K562 (cell line): ENCODE measurements at regions not wholly inside any gene's neighbourhood (a gene's known extent, or its start where the extent isn't known, plus 50 kb on each side); places are given as distances from the start of the nearest gene placed in this dataset.

ENCODE experiments used
- ATAC-seq: fragments of 200-7000 bp; cut with Tn5 transposase; 3 replicates; pipeline ENCODE4 v1.9.1; 2020; ENCODE audit warnings: moderate library complexity
- BruUV-seq: library from RNA; stranded (reverse); fragments of 400-500 nt; replicated peaks from 2 replicates; lab custom pipeline; 2021; lab: Mats Ljungman, UMichigan
- CTCF ChIA-PET: fragments of 300-600 bp; formaldehyde crosslinking; extraction: SDS; loops from one replicate; lab custom pipeline; 2021; ENCODE audit warnings: low intra/inter-chr PET ratio; lab: Yijun Ruan, JAX
- POLR2A ChIA-PET: fragments of 300-600, 350-650 bp; sonication (Branson Sonifier 250); formaldehyde crosslinking; extraction: SDS; loops from one replicate; lab custom pipeline; 2021; ENCODE audit warnings: antibody characterized with exemption, inconsistent platforms; lab: Yijun Ruan, JAX
- DNase-seq, 4 experiments: peaks; one replicate each; pipeline versions ENCODE4 v3.0.0 to v3.0.0-alpha.2; 2011 to 2018; ENCODE audit warnings: low spot score in 3 of 4, mixed read lengths in 3 of 4; ENCODE audit errors: extremely low read depth in 1 of 4
- FAIRE-seq: peaks from 2 replicates; lab custom pipeline; 2011; peaks lifted over from hg19 to GRCh38; lab: Jason Lieb, UNC
- H2AFZ ChIP-seq: 2 replicates; pipeline ENCODE4 v1.6.0; 2011; ENCODE audit warnings: low read depth, low read length, control low read depth, inconsistent platforms
- H3K27ac ChIP-seq: fragments of 200-600 bp; 3 replicates; pipeline ENCODE4 v1.8.0; 2011; ENCODE audit warnings: low read depth, mild to moderate bottlenecking, control low read depth, inconsistent platforms, low read length, moderate library complexity, mixed read lengths; ENCODE audit errors: extremely low read depth
- H3K27me3 ChIP-seq, 2 experiments: fragments of 300-600 bp in 1 of 2; 2 replicates in 1 of 2; 3 replicates in 1 of 2; pipeline versions ENCODE4 v1.6.0 to v1.8.0; 2011; ENCODE audit warnings: inconsistent platforms in 2 of 2, low read length in 2 of 2, mild to moderate bottlenecking in 1 of 2, mixed read lengths in 1 of 2, moderate library complexity in 1 of 2; ENCODE audit not compliant: control insufficient read depth in 2 of 2, insufficient read depth in 2 of 2
- H3K36me3 ChIP-seq: fragments of 300-600 bp; 3 replicates; pipeline ENCODE4 v1.8.0; 2011; ENCODE audit warnings: mild to moderate bottlenecking, low read length, inconsistent platforms; ENCODE audit not compliant: control insufficient read depth, insufficient read depth
- H3K4me1 ChIP-seq, 2 experiments: fragments of 200-600 bp in 1 of 2; replicated peaks in 1 of 2; 2 replicates in 1 of 2; 3 replicates in 1 of 2; pipeline versions ENCODE4 v1.5.1 to v1.8.0; 2011; ENCODE audit warnings: inconsistent platforms in 2 of 2, low read length in 2 of 2, mild to moderate bottlenecking in 1 of 2, mixed read lengths in 1 of 2, moderate library complexity in 1 of 2; ENCODE audit not compliant: control insufficient read depth in 2 of 2, insufficient read depth in 2 of 2
- H3K4me2 ChIP-seq: 2 replicates; pipeline ENCODE4 v1.6.1; 2011; ENCODE audit warnings: low read length, control low read depth, inconsistent platforms, mixed read lengths; ENCODE audit not compliant: insufficient read depth
- H3K4me3 ChIP-seq: fragments of 200-600 bp; sonication (generic), shearing (Covaris generic); 2 replicates; pipeline ENCODE4 v1.5.1; 2016; ENCODE audit warnings: control low read depth, inconsistent platforms
- H3K79me2 ChIP-seq: fragments of 200-600 bp; 3 replicates; pipeline ENCODE4 v1.8.0; 2011; ENCODE audit warnings: low read length, inconsistent platforms; ENCODE audit not compliant: control insufficient read depth, insufficient read depth
- H3K9ac ChIP-seq, 2 experiments: 2 replicates each; pipeline versions ENCODE4 v1.6.0 to v1.6.1; 2011; ENCODE audit warnings: low read depth in 2 of 2, low read length in 2 of 2, control low read depth in 1 of 2, inconsistent platforms in 1 of 2, mild to moderate bottlenecking in 1 of 2, mixed read lengths in 1 of 2; ENCODE audit not compliant: insufficient read depth in 1 of 2
- H3K9me1 ChIP-seq: one replicate; pipeline ENCODE4 v1.6.0; 2011; ENCODE audit warnings: inconsistent platforms, mild to moderate bottlenecking, low read length, moderate library complexity; ENCODE audit not compliant: control insufficient read depth, insufficient read depth
- H3K9me3 ChIP-seq: replicated peaks from 2 replicates; pipeline ENCODE4 v1.5.1; 2011; ENCODE audit warnings: low read depth, low read length, inconsistent platforms; ENCODE audit not compliant: control insufficient read depth, insufficient read depth
- H4K20me1 ChIP-seq: replicated peaks from 2 replicates; pipeline ENCODE4 v1.6.1; 2011; ENCODE audit warnings: low read length, inconsistent platforms, mixed read lengths; ENCODE audit not compliant: control insufficient read depth, insufficient read depth
- ADNP ChIP-seq: fragments of 200-800 bp; sonication (Bioruptor generic); IDR thresholded peaks from 2 replicates; pipeline ENCODE4 v1.6.1; 2016; ENCODE audit warnings: missing genetic modification characterization, missing compliant biosample characterization
- ETV5 ChIP-seq: sonication (generic); formaldehyde crosslinking; IDR thresholded peaks from 2 replicates; pipeline ENCODE4 v1.4.0; 2020; ENCODE audit warnings: low read depth, mild to moderate bottlenecking, missing genetic modification reagents
- KDM2B ChIP-seq: fragments of 250-450 bp; sonication (Bioruptor Pico); IDR thresholded peaks from 2 replicates; pipeline ENCODE4 v1.8.0; 2021; ENCODE audit warnings: mild to moderate bottlenecking, moderate library complexity
- MTA1 ChIP-seq: fragments of 450-650 bp; IDR thresholded peaks from 2 replicates; pipeline ENCODE4 v1.6.1; 2017; ENCODE audit warnings: borderline replicate concordance
- POLR2AphosphoS5 ChIP-seq: IDR thresholded peaks from 2 replicates; pipeline ENCODE4 v1.6.1; 2011; ENCODE audit warnings: mild to moderate bottlenecking, low read depth, low read length, moderate library complexity; ENCODE audit not compliant: control insufficient read depth, insufficient read depth
- PTRF ChIP-seq: fragments of 450-650 bp; IDR thresholded peaks from 2 replicates; pipeline ENCODE4 v1.6.1; 2016; ENCODE audit warnings: mild to moderate bottlenecking, missing genetic modification characterization, missing compliant biosample characterization
- RUNX1 ChIP-seq: sonication (generic); IDR thresholded peaks from 2 replicates; pipeline ENCODE4 v1.6.1; 2016; ENCODE audit warnings: antibody characterized with exemption, low read depth
- SMARCA5 ChIP-seq: fragments of 450-650 bp; IDR thresholded peaks from 2 replicates; pipeline ENCODE4 v1.6.1; 2016
- SP1 ChIP-seq: sonication (generic); formaldehyde crosslinking; IDR thresholded peaks from 2 replicates; pipeline ENCODE4 v1.8.1; 2022; ENCODE audit warnings: mild to moderate bottlenecking, missing genetic modification reagents
- ZBTB1 ChIP-seq: sonication (generic); formaldehyde crosslinking; IDR thresholded peaks from 2 replicates; pipeline ENCODE4 v1.8.1; 2023; ENCODE audit warnings: missing genetic modification reagents, low read depth, mild to moderate bottlenecking, borderline replicate concordance
- ZNF12 ChIP-seq: sonication (generic); formaldehyde crosslinking; IDR thresholded peaks from 2 replicates; pipeline ENCODE4 v1.4.0; 2020; ENCODE audit warnings: mild to moderate bottlenecking, missing genetic modification reagents
- ZNF263 ChIP-seq: sonication (generic); formaldehyde crosslinking; IDR thresholded peaks from 2 replicates; pipeline ENCODE4 v1.8.0; 2022; ENCODE audit warnings: mild to moderate bottlenecking, missing genetic modification reagents, borderline replicate concordance
- ZNF436 ChIP-seq: fragments of 250-450, 450-650 bp; sonication (Bioruptor Pico); formaldehyde crosslinking; IDR thresholded peaks from 2 replicates; pipeline ENCODE4 v1.7.0; 2020; ENCODE audit warnings: mild to moderate bottlenecking
- ZNF696 ChIP-seq: fragments of 250-450 bp; sonication (Bioruptor Pico); conservative IDR thresholded peaks from 2 replicates; pipeline ENCODE4 v1.4.0; 2020; ENCODE audit warnings: mild to moderate bottlenecking, moderate library complexity
- ZNF79 ChIP-seq: fragments of 250-450 bp; sonication (Bioruptor Pico); IDR thresholded peaks from 2 replicates; pipeline ENCODE4 v1.4.0; 2020; ENCODE audit warnings: low read depth, mild to moderate bottlenecking, moderate library complexity
- WGBS: fragments of 100-300 bp; shearing (Covaris generic); methylation state at CpG from one replicate; pipeline ENCODE4 v1.1.6; 2016; ENCODE audit warnings: low coverage, mixed read lengths; ENCODE audit not compliant: insufficient coverage; ENCODE audit errors: missing lambda C conversion rate; 5-methylcytosine and 5-hydroxymethylcytosine counted together
- in situ Hi-C: fragments of 300-500 bp; cut with MboI; formaldehyde crosslinking; loops from 4 replicates; pipeline ENCODE4 v1.15.0; 2018; ENCODE audit warnings: inconsistent platforms, mixed read lengths
- intact Hi-C: fragments of 100-400 bp; cut with micrococcal nuclease; formaldehyde crosslinking; loops from 2 replicates; pipeline ENCODE4 v1.14.2; 2022
- TF ChIP-seq, protein P1 (sequence below): fragments of 450-650 bp; IDR thresholded peaks from 2 replicates; pipeline ENCODE4 v1.6.1; 2016; ENCODE audit warnings: low read depth
- TF ChIP-seq, protein P2 (sequence below): fragments of 250-450 bp; sonication (Bioruptor Pico); IDR thresholded peaks from 2 replicates; pipeline ENCODE4 v1.8.0; 2021; ENCODE audit warnings: moderate library complexity, mild to moderate bottlenecking, inconsistent platforms

DNA sequence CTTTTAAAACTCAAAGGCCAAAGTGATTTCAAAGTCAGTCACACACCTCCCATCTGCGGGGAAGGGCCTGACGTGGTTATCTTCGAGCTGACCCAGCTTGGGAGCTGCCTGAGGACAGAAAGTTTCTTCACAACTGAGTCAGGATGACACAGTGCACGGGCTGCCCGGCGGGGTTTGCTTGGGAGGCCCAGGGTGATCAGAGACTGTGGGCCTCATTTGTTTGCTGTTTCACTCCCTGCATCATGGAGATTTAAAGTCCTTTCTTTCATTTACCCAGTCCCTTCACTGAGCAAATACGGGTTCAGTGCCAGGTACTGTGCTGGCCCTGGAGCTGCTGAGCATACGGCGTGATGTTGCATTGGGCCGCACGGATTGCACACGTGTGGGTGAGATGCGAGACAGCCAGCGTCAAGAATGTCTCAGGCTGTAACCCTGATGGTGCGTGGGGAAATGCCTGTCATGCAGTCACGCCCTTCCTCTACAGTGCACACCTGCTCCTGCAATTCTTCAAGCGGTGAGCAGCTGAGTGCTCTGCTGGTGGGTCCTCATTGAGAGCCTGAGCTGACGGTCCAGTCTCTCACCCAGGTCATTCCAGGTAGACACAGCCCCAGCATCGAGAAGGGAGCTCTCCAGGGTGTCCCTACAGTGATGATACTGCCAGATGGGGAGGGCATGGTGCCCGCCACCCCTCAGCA, 82.7 kb upstream of the PMEPA1 start:
- H3K9me3 ChIP-seq = no peaks in the 10 kb centered on the region
- no peak overlapping the region for H2AFZ ChIP-seq
- no peak overlapping the region for H3K27ac ChIP-seq
- ChIA-PET POLR2A (no interaction called here), CTCF (no interaction called here)
- ATAC-seq = no peak
- WGBS = 3% methylated on average over 20 of the region's 20 CpGs
- intact Hi-C loops = no loop called here
- no peaks in the 10 kb centered on the region for H3K36me3 ChIP-seq
- no peaks in the 10 kb centered on the region for H3K4me1 ChIP-seq
- BruUV-seq = no TSS peak
- no peaks in the 10 kb centered on the region for H3K9me1 ChIP-seq
- no peaks in the 10 kb centered on the region for H3K79me2 ChIP-seq
- no peaks in the 10 kb centered on the region; the same call in 1 of the 2 replicates for H4K20me1 ChIP-seq
- no peak overlapping the region for H3K9ac ChIP-seq
- no peak for DNase-seq
- no peak overlapping the region for H3K4me2 ChIP-seq
- peaks cover 5 to 40% of the 10 kb centered on the region in 2 experiments; a peak in 3 of 5 replicates for H3K27me3 ChIP-seq
- no peak for FAIRE-seq
- in situ Hi-C loops = no loop called here
- H3K4me3 ChIP-seq = no peak overlapping the region
- TF ChIP-seq SP1 (CRISPR knock-in tag) (no peak), ZNF12 (CRISPR knock-in tag) (no peak), KDM2B (CRISPR knock-in tag) (no peak), ADNP (no peak), ZNF263 (CRISPR knock-in tag) (no peak), MTA1 (no peak), PTRF (no peak), ZNF696 (CRISPR knock-in tag) (no peak), ZNF436 (no peak), ZNF79 (CRISPR knock-in tag) (no peak), ETV5 (CRISPR knock-in tag) (no peak), SMARCA5 (no peak), ZBTB1 (CRISPR knock-in tag) (no peak), POLR2AphosphoS5 (no peak), RUNX1 (no peak)
- TF ChIP-seq, protein P1, sequence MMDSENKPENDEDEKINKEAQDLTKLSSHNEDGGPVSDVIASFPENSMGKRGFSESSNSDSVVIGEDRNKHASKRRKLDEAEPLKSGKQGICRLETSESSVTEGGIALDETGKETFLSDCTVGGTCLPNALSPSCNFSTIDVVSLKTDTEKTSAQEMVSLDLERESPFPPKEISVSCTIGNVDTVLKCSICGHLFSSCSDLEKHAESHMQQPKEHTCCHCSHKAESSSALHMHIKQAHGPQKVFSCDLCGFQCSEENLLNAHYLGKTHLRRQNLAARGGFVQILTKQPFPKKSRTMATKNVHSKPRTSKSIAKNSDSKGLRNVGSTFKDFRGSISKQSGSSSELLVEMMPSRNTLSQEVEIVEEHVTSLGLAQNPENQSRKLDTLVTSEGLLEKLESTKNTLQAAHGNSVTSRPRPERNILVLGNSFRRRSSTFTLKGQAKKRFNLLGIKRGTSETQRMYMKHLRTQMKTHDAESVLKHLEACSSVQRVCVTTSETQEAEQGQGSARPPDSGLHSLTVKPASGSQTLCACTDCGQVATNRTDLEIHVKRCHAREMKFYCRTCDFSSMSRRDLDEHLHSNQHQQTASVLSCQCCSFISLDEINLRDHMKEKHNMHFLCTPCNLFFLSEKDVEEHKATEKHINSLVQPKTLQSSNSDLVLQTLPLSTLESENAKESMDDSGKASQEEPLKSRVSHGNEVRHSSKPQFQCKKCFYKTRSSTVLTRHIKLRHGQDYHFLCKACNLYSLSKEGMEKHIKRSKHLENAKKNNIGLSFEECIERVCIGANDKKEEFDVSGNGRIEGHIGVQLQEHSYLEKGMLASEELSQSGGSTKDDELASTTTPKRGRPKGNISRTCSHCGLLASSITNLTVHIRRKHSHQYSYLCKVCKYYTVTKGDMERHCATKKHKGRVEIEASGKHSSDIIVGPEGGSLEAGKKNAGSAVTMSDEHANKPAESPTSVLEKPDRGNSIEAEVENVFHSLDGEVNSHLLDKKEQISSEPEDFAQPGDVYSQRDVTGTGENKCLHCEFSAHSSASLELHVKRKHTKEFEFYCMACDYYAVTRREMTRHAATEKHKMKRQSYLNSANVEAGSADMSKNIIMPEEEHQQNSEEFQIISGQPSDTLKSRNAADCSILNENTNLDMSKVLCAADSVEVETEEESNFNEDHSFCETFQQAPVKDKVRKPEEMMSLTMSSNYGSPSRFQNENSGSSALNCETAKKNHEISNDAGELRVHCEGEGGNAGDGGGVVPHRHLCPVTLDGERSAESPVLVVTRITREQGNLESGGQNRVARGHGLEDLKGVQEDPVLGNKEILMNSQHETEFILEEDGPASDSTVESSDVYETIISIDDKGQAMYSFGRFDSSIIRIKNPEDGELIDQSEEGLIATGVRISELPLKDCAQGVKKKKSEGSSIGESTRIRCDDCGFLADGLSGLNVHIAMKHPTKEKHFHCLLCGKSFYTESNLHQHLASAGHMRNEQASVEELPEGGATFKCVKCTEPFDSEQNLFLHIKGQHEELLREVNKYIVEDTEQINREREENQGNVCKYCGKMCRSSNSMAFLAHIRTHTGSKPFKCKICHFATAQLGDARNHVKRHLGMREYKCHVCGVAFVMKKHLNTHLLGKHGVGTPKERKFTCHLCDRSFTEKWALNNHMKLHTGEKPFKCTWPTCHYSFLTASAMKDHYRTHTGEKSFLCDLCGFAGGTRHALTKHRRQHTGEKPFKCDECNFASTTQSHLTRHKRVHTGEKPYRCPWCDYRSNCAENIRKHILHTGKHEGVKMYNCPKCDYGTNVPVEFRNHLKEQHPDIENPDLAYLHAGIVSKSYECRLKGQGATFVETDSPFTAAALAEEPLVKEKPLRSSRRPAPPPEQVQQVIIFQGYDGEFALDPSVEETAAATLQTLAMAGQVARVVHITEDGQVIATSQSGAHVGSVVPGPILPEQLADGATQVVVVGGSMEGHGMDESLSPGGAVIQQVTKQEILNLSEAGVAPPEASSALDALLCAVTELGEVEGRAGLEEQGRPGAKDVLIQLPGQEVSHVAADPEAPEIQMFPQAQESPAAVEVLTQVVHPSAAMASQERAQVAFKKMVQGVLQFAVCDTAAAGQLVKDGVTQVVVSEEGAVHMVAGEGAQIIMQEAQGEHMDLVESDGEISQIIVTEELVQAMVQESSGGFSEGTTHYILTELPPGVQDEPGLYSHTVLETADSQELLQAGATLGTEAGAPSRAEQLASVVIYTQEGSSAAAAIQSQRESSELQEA = no peak
- TF ChIP-seq, protein P2, sequence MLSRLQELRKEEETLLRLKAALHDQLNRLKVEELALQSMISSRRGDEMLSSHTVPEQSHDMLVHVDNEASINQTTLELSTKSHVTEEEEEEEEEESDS (CRISPR knock-in tag) = no peak
